Astrocyte (in vitro differentiated cells and primary cell): ENCODE measurements at regions not wholly inside any gene's neighbourhood (a gene's known extent, or its start where the extent isn't known, plus 50 kb on each side); places are given as distances from the start of the nearest gene placed in this dataset.

Source experiments
- DNase-seq: peaks from one replicate; pipeline ENCODE4 v3.0.0-alpha.2; 2010; ENCODE audit warnings: low read depth
- FAIRE-seq: peaks from 2 replicates; lab custom pipeline; 2011; peaks lifted over from hg19 to GRCh38; lab: Jason Lieb, UNC
- H2AFZ ChIP-seq: 2 replicates; pipeline ENCODE4 v1.6.0; 2012; ENCODE audit warnings: low read depth, low read length, inconsistent platforms
- H3K27ac ChIP-seq: 2 replicates; pipeline ENCODE4 v1.5.1; 2011; ENCODE audit warnings: low read depth, low read length, inconsistent platforms
- H3K27me3 ChIP-seq: 2 replicates; pipeline ENCODE4 v1.6.0; 2011; ENCODE audit warnings: low read length, inconsistent platforms; ENCODE audit not compliant: insufficient read depth
- H3K36me3 ChIP-seq: 2 replicates; pipeline ENCODE4 v1.5.1; 2011; ENCODE audit warnings: low read length, inconsistent platforms; ENCODE audit not compliant: insufficient read depth
- H3K4me1 ChIP-seq: 2 replicates; pipeline ENCODE4 v1.5.1; 2011; ENCODE audit warnings: low read length, inconsistent platforms; ENCODE audit not compliant: insufficient read depth
- H3K4me2 ChIP-seq: 2 replicates; pipeline ENCODE4 v1.6.0; 2012; ENCODE audit warnings: low read length, inconsistent platforms
- H3K4me3 ChIP-seq: 2 replicates; pipeline ENCODE4 v1.5.1; 2011; ENCODE audit warnings: low read depth, mild to moderate bottlenecking, low read length, inconsistent platforms; ENCODE audit not compliant: insufficient read depth
- H3K79me2 ChIP-seq: 2 replicates; pipeline ENCODE4 v1.6.0; 2012; ENCODE audit warnings: mild to moderate bottlenecking, low read length, inconsistent platforms; ENCODE audit not compliant: insufficient read depth
- H3K9ac ChIP-seq: 2 replicates; pipeline ENCODE4 v1.6.0; 2012; ENCODE audit warnings: mild to moderate bottlenecking, low read length, inconsistent platforms
- H3K9me3 ChIP-seq: 2 replicates; pipeline ENCODE4 v1.5.1; 2012; ENCODE audit warnings: low read depth, mild to moderate bottlenecking, low read length, inconsistent platforms; ENCODE audit not compliant: insufficient read depth
- H4K20me1 ChIP-seq: 2 replicates; pipeline ENCODE4 v1.6.0; 2012; ENCODE audit warnings: low read length, inconsistent platforms; ENCODE audit not compliant: insufficient read depth
- H3K27ac Mint-ChIP-seq: one replicate; pipeline ENCODE4 v1.8.0; 2021; ENCODE audit warnings: mild to moderate bottlenecking, mixed read lengths; ENCODE audit not compliant: unreplicated experiment
- H3K27me3 Mint-ChIP-seq: one replicate; pipeline ENCODE4 v1.8.0; 2021; ENCODE audit warnings: low read depth, mixed read lengths; ENCODE audit not compliant: unreplicated experiment
- H3K36me3 Mint-ChIP-seq: one replicate; pipeline ENCODE4 v1.8.0; 2021; ENCODE audit warnings: low read depth, mixed read lengths; ENCODE audit not compliant: unreplicated experiment
- H3K4me1 Mint-ChIP-seq: one replicate; pipeline ENCODE4 v1.8.0; 2021; ENCODE audit warnings: low read depth, mixed read lengths; ENCODE audit not compliant: unreplicated experiment
- H3K4me3 Mint-ChIP-seq: one replicate; pipeline ENCODE4 v1.8.0; 2021; ENCODE audit warnings: mild to moderate bottlenecking, moderate library complexity, mixed read lengths; ENCODE audit not compliant: unreplicated experiment
- H3K9me3 Mint-ChIP-seq: one replicate; pipeline ENCODE4 v1.8.0; 2021; ENCODE audit warnings: mild to moderate bottlenecking, mixed read lengths; ENCODE audit not compliant: unreplicated experiment
- EZH2 ChIP-seq: IDR thresholded peaks from 2 replicates; pipeline ENCODE4 v1.6.1; 2012; ENCODE audit warnings: mild to moderate bottlenecking, low read length, inconsistent platforms; ENCODE audit not compliant: insufficient read depth
- TF ChIP-seq, protein P1 (sequence below): IDR thresholded peaks from 2 replicates; pipeline ENCODE4 v1.5.1; 2011; ENCODE audit warnings: low read depth, mild to moderate bottlenecking, inconsistent platforms, low read length, moderate library complexity; ENCODE audit not compliant: insufficient read depth

DNA sequence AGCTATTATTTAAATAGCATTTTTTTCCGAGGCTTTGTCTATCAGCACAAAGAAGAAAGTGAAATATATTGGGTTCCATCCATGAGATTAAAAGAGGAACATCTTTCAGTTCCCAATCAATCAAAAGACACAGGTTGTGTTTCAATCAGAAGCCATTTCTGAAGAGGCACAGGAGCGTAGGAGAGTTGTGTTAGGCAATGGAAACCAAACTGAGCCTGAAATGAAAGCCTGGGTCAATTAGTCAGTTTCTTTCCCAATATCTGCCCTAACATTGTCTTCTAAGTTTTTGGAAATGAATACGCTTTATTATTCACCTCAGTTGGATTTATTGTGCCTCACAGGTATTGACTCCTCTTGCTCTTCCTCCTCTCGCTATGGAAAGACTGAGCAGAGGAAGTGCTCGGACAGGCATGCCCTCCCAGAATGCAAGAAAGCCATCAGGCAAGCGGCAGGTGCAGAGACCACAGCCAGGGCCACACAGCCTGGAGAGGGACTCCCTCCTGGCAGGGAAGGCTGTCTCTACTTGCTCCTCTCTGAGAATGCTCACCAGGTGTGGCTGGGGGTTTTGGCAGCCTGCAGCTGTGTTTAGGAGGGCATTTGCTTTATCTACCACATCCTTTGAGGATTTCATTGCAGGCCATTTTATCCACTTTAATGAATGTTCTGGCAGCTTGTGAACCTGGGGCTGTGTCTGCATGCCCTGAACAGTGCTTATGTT is 100.8 kb upstream of the NEDD9 start:
- Histone ChIP-seq H3K4me1 (peaks cover 9% of the 10 kb centered on the region), H3K79me2 (no peaks in the 10 kb centered on the region), H4K20me1 (no peaks in the 10 kb centered on the region), H3K9me3 (no peaks in the 10 kb centered on the region), H3K9ac (no peak overlapping the region), H3K27ac (no peak overlapping the region), H2AFZ (no peak overlapping the region), H3K4me3 (no peak overlapping the region), H3K27me3 (no peaks in the 10 kb centered on the region), H3K4me2 (no peak overlapping the region), H3K36me3 (no peaks in the 10 kb centered on the region)
- H3K36me3 Mint-ChIP-seq: no peaks in the 10 kb centered on the region
- DNase-seq (no peak), FAIRE-seq (no peak)
- H3K4me1 Mint-ChIP-seq: peaks cover 11% of the 10 kb centered on the region
- no peak overlapping the region for H3K27ac Mint-ChIP-seq
- no peak for TF ChIP-seq EZH2
- H3K9me3 Mint-ChIP-seq: peaks cover 4% of the 10 kb centered on the region
- H3K4me3 Mint-ChIP-seq: no peak overlapping the region
- peaks cover 6% of the 10 kb centered on the region for H3K27me3 Mint-ChIP-seq

DNA sequence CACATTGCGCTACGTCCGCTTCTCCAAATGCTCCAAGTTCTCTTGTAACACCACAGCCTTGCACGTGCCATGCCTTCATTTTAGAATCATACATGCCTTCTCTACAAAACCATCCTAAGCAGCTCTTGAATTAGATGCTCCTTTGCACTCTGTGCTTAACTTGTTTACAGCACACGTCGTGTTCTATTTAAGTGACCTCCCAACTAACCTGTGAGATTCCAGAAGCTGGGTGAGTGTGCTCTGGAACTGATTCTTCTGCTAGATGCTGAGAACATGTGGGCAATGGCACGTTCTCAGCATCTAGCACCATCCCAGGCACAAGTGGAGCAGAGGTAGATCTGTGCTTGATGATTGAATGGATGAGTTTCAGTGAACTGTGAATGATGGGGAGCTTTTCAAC is 100.0 kb upstream of the NEDD9 start:
- peaks cover 15% of the 10 kb centered on the region for H3K4me1 Mint-ChIP-seq
- Histone ChIP-seq H2AFZ (no peak overlapping the region), H3K9ac (no peak overlapping the region), H3K79me2 (no peaks in the 10 kb centered on the region), H3K9me3 (no peaks in the 10 kb centered on the region), H3K4me1 (peaks cover 11% of the 10 kb centered on the region), H3K4me3 (no peak overlapping the region), H3K27ac (no peak overlapping the region), H4K20me1 (no peaks in the 10 kb centered on the region), H3K36me3 (no peaks in the 10 kb centered on the region), H3K4me2 (no peak overlapping the region), H3K27me3 (no peaks in the 10 kb centered on the region)
- no peak for DNase-seq
- H3K4me3 Mint-ChIP-seq: no peak overlapping the region
- no peak for FAIRE-seq
- H3K27me3 Mint-ChIP-seq: peaks cover 6% of the 10 kb centered on the region
- no peaks in the 10 kb centered on the region for H3K36me3 Mint-ChIP-seq
- H3K27ac Mint-ChIP-seq: no peak overlapping the region
- H3K9me3 Mint-ChIP-seq: peaks cover 4% of the 10 kb centered on the region
- TF ChIP-seq, protein P1, sequence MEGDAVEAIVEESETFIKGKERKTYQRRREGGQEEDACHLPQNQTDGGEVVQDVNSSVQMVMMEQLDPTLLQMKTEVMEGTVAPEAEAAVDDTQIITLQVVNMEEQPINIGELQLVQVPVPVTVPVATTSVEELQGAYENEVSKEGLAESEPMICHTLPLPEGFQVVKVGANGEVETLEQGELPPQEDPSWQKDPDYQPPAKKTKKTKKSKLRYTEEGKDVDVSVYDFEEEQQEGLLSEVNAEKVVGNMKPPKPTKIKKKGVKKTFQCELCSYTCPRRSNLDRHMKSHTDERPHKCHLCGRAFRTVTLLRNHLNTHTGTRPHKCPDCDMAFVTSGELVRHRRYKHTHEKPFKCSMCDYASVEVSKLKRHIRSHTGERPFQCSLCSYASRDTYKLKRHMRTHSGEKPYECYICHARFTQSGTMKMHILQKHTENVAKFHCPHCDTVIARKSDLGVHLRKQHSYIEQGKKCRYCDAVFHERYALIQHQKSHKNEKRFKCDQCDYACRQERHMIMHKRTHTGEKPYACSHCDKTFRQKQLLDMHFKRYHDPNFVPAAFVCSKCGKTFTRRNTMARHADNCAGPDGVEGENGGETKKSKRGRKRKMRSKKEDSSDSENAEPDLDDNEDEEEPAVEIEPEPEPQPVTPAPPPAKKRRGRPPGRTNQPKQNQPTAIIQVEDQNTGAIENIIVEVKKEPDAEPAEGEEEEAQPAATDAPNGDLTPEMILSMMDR: no peak
- TF ChIP-seq EZH2: no peak

- FAIRE-seq (no peak), DNase-seq (no peak)
- no peak overlapping the region for H3K4me3 Mint-ChIP-seq
- no peak for TF ChIP-seq EZH2
- TF ChIP-seq, protein P1: no peak
- H3K27me3 ChIP-seq: no peaks in the 10 kb centered on the region
- peaks cover 15% of the 10 kb centered on the region for H3K4me1 Mint-ChIP-seq
- H3K27ac ChIP-seq: no peak overlapping the region
- no peak overlapping the region for H3K4me2 ChIP-seq
- no peaks in the 10 kb centered on the region for H3K9me3 ChIP-seq
- no peaks in the 10 kb centered on the region for H3K36me3 Mint-ChIP-seq
- H3K27ac Mint-ChIP-seq: no peak overlapping the region
- peaks cover 11% of the 10 kb centered on the region for H3K4me1 ChIP-seq
- no peak overlapping the region for H3K4me3 ChIP-seq
- H3K79me2 ChIP-seq: no peaks in the 10 kb centered on the region
- H3K9ac ChIP-seq: no peak overlapping the region
- no peaks in the 10 kb centered on the region for H4K20me1 ChIP-seq
- peaks cover 4% of the 10 kb centered on the region for H3K9me3 Mint-ChIP-seq
- H3K36me3 ChIP-seq: no peaks in the 10 kb centered on the region
- H3K27me3 Mint-ChIP-seq: peaks cover 6% of the 10 kb centered on the region
- H2AFZ ChIP-seq: no peak overlapping the region
Observed at GRCh38 chr6:11331111-11331510, 98.6 kb upstream of the NEDD9 start.
